Fibroblast of lung (primary cell): ENCODE measurements at regions not wholly inside any gene's neighbourhood (a gene's known extent, or its start where the extent isn't known, plus 50 kb on each side); places are given as distances from the start of the nearest gene placed in this dataset.

Experiments
- DNase-seq, 2 donors: peaks; one replicate each; pipeline versions ENCODE4 v3.0.0 to v3.0.0-alpha.2; 2010; ENCODE audit warnings: low read depth in 2 of 2
- H2AFZ ChIP-seq: 2 replicates; pipeline ENCODE4 v1.5.1; 2012; ENCODE audit warnings: low read length, control low read depth, inconsistent platforms
- H3K27ac ChIP-seq: 2 replicates; pipeline ENCODE4 v1.5.1; 2011; ENCODE audit warnings: low read length, control low read depth; ENCODE audit not compliant: insufficient read depth
- H3K27me3 ChIP-seq: 2 replicates; pipeline ENCODE4 v1.5.1; 2011; ENCODE audit warnings: mild to moderate bottlenecking, low read length; ENCODE audit not compliant: control insufficient read depth, insufficient read depth
- H3K36me3 ChIP-seq: 2 replicates; pipeline ENCODE4 v1.5.1; 2011; ENCODE audit warnings: low read length; ENCODE audit not compliant: control insufficient read depth, insufficient read depth
- H3K4me1 ChIP-seq: 2 replicates; pipeline ENCODE4 v1.5.1; 2011; ENCODE audit warnings: low read length; ENCODE audit not compliant: control insufficient read depth, insufficient read depth; ENCODE audit errors: extremely low read depth
- H3K4me2 ChIP-seq: 2 replicates; pipeline ENCODE4 v1.5.1; 2011; ENCODE audit warnings: low read length, control low read depth; ENCODE audit not compliant: insufficient read depth; ENCODE audit errors: extremely low read depth
- H3K4me3 ChIP-seq, 4 experiments: fragments of 200-600 bp in 1 of 4; sonication (generic) in 1 of 4; replicated peaks in 1 of 4; 2 replicates each; pipeline ENCODE4 v1.5.1; 2011 to 2016; ENCODE audit warnings: low read length in 4 of 4, low read depth in 3 of 4, mild to moderate bottlenecking in 3 of 4, control low read depth in 2 of 4, inconsistent platforms in 1 of 4, mixed read lengths in 1 of 4; ENCODE audit not compliant: insufficient read depth in 1 of 4; ENCODE audit errors: control extremely low read depth in 1 of 4
- H3K79me2 ChIP-seq: 2 replicates; pipeline ENCODE4 v1.5.1; 2012; ENCODE audit warnings: mild to moderate bottlenecking, low read length, inconsistent platforms; ENCODE audit not compliant: control insufficient read depth, insufficient read depth
- H3K9ac ChIP-seq: 2 replicates; pipeline ENCODE4 v1.5.1; 2011; ENCODE audit warnings: mild to moderate bottlenecking, low read length, control low read depth; ENCODE audit not compliant: insufficient read depth
- H3K9me3 ChIP-seq: 2 replicates; pipeline ENCODE4 v1.5.1; 2012; ENCODE audit warnings: low read depth, low read length; ENCODE audit not compliant: control insufficient read depth, insufficient read depth
- H4K20me1 ChIP-seq: 2 replicates; pipeline ENCODE4 v1.5.1; 2011; ENCODE audit warnings: low read length; ENCODE audit not compliant: control insufficient read depth, insufficient read depth; ENCODE audit errors: extremely low read depth
- EZH2 ChIP-seq: IDR thresholded peaks from 2 replicates; pipeline ENCODE4 v1.5.1; 2012; ENCODE audit warnings: low read length, control low read depth, mild to moderate bottlenecking; ENCODE audit errors: missing control alignments
- TF ChIP-seq, protein P1 (sequence below), 2 donors: IDR thresholded peaks in 1 of 2; conservative IDR thresholded peaks in 1 of 2; 1 replicate in 1 of 2; 2 replicates in 1 of 2; pipeline ENCODE4 v1.5.1; 2011 to 2012; ENCODE audit warnings: low read length in 2 of 2, control low read depth in 1 of 2, inconsistent platforms in 1 of 2, low read depth in 1 of 2, mild to moderate bottlenecking in 1 of 2

GRCh38 chr12:95390932-95391331 lies 83.0 kb upstream of the METAP2 start:
- Histone ChIP-seq H2AFZ (no peak overlapping the region), H3K36me3 (no peaks in the 10 kb centered on the region), H3K79me2 (no peaks in the 10 kb centered on the region), H3K9me3 (no peaks in the 10 kb centered on the region), H3K9ac (no peak overlapping the region), H3K27me3 (no peaks in the 10 kb centered on the region), H3K4me2 (no peak overlapping the region), H4K20me1 (no peaks in the 10 kb centered on the region), H3K4me3 (no peak overlapping the region), H3K27ac (no peak overlapping the region), H3K4me1 (no peaks in the 10 kb centered on the region)
- TF ChIP-seq, protein P1, sequence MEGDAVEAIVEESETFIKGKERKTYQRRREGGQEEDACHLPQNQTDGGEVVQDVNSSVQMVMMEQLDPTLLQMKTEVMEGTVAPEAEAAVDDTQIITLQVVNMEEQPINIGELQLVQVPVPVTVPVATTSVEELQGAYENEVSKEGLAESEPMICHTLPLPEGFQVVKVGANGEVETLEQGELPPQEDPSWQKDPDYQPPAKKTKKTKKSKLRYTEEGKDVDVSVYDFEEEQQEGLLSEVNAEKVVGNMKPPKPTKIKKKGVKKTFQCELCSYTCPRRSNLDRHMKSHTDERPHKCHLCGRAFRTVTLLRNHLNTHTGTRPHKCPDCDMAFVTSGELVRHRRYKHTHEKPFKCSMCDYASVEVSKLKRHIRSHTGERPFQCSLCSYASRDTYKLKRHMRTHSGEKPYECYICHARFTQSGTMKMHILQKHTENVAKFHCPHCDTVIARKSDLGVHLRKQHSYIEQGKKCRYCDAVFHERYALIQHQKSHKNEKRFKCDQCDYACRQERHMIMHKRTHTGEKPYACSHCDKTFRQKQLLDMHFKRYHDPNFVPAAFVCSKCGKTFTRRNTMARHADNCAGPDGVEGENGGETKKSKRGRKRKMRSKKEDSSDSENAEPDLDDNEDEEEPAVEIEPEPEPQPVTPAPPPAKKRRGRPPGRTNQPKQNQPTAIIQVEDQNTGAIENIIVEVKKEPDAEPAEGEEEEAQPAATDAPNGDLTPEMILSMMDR (conservative IDR thresholded peaks at IDR 0.05 in 1 of 2, IDR thresholded peaks at IDR 0.05 in 1 of 2; ENCODE audit: low read depth in 1 of 2, low read length in 2 of 2): no peak
- TF ChIP-seq EZH2: no peak
- DNase-seq: no peak

DNA sequence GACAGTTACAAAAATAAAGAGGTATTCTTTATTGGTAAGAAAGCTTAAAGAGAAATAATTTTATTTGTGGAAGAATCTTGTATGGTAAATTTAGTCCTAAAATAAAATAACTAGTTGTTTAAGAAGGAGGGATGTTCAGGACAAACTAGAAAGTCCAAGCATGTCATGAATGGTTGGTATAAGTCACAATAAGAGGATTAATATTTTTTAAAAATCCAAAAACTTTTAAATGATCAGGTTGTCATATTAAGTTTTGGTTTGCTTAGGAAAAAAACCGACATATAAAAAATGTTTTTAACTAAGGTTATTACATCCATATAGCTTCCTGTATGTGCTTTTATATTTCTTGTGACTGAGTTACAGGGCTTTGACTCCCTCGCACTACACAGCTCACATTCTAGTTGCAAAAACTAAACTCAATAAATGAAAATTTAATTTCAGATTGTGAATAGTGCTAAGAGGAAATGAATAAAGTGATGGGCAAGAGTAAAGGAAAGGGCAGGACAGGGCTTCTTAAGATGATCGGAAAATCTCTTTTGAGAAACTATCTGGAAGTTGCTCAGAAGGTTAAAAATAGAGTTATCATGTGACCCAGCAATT lies 80.7 kb upstream of the METAP2 start:
- H3K4me3 ChIP-seq: no peak overlapping the region
- no peak overlapping the region for H2AFZ ChIP-seq
- no peak overlapping the region for H3K4me2 ChIP-seq
- no peak for DNase-seq
- no peaks in the 10 kb centered on the region for H4K20me1 ChIP-seq
- no peak overlapping the region for H3K27ac ChIP-seq
- no peaks in the 10 kb centered on the region for H3K4me1 ChIP-seq
- TF ChIP-seq, protein P1 (conservative IDR thresholded peaks at IDR 0.05 in 1 of 2, IDR thresholded peaks at IDR 0.05 in 1 of 2; ENCODE audit: low read depth in 1 of 2, low read length in 2 of 2): no peak
- no peak for TF ChIP-seq EZH2
- H3K27me3 ChIP-seq: no peaks in the 10 kb centered on the region
- H3K79me2 ChIP-seq: no peaks in the 10 kb centered on the region
- H3K9ac ChIP-seq: no peak overlapping the region
- H3K9me3 ChIP-seq: no peaks in the 10 kb centered on the region
- H3K36me3 ChIP-seq: no peaks in the 10 kb centered on the region

DNA sequence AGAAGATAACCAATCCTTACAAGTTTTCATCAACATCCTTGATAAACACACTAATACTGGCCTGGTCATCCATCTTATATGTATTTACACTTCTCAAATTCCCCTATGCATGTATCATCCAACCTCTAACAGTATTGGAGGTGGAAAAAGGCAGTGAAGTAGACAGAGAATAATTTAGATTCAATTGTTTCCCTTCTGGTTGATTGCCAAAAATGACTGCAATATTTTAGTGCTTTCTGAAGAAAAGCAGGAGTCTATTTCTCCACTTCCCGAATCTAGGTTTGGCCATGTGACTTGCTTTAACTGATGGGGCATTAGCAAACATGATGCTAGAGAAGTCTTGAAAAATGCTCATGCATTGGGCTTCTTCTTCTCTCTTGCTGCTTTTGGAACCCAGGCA lies 78.3 kb upstream of the METAP2 start:
- Histone ChIP-seq H3K27me3 (no peaks in the 10 kb centered on the region), H3K4me3 (no peak overlapping the region), H3K9me3 (no peaks in the 10 kb centered on the region), H3K79me2 (no peaks in the 10 kb centered on the region), H3K36me3 (no peaks in the 10 kb centered on the region), H2AFZ (no peak overlapping the region), H3K4me1 (no peaks in the 10 kb centered on the region), H4K20me1 (no peaks in the 10 kb centered on the region), H3K4me2 (no peak overlapping the region), H3K27ac (no peak overlapping the region), H3K9ac (no peak overlapping the region)
- TF ChIP-seq, protein P1 (conservative IDR thresholded peaks at IDR 0.05 in 1 of 2, IDR thresholded peaks at IDR 0.05 in 1 of 2; ENCODE audit: low read depth in 1 of 2, low read length in 2 of 2): no peak
- no peak for TF ChIP-seq EZH2
- no peak for DNase-seq
